IMR-90 (cell line): ENCODE measurements at regions not wholly inside any gene's neighbourhood (a gene's known extent, or its start where the extent isn't known, plus 50 kb on each side); places are given as distances from the start of the nearest gene placed in this dataset.

ENCODE experiments used
- ATAC-seq: fragments of 200-7000 bp; cut with Tn5 transposase; 2 replicates; pipeline ENCODE4 v1.9.1; 2020; ENCODE audit warnings: low read depth, mild to moderate bottlenecking, moderate library complexity
- BruUV-seq: library from RNA; stranded (reverse); fragments of 400-500 nt; replicated peaks from 2 replicates; lab custom pipeline; 2021; lab: Mats Ljungman, UMichigan
- CTCF ChIA-PET: fragments of 300-600 bp; formaldehyde crosslinking; extraction: SDS; loops from one replicate; lab custom pipeline; 2021; ENCODE audit warnings: antibody characterized with exemption; lab: Yijun Ruan, JAX
- POLR2A ChIA-PET: fragments of 300-600 bp; sonication (Branson Sonifier 250); formaldehyde crosslinking; loops from one replicate; lab custom pipeline; 2022; ENCODE audit warnings: antibody characterized with exemption; ENCODE audit not compliant: unreplicated experiment; lab: Charles Lee
- DNase-seq: peaks from one replicate; pipeline ENCODE4 v3.0.0; 2013
- H2AFZ ChIP-seq: replicated peaks from 2 replicates; pipeline ENCODE3; 2013; ENCODE audit warnings: low read length, mild to moderate bottlenecking; ENCODE audit not compliant: poor library complexity
- H2AK5ac ChIP-seq: 2 replicates; pipeline ENCODE4 v1.6.1; 2013; ENCODE audit warnings: low read depth, low read length, inconsistent platforms
- H2AK9ac ChIP-seq: replicated peaks from 2 replicates; pipeline ENCODE3; 2013; ENCODE audit warnings: mild to moderate bottlenecking, low read depth, low read length, moderate library complexity; ENCODE audit not compliant: poor library complexity
- H2BK120ac ChIP-seq: 2 replicates; pipeline ENCODE4 v1.6.1; 2013; ENCODE audit warnings: low read depth, low read length, inconsistent platforms
- H2BK15ac ChIP-seq: 3 replicates; pipeline ENCODE4 v1.6.1; 2013; ENCODE audit warnings: low read depth, low read length, inconsistent platforms
- H2BK20ac ChIP-seq: 2 replicates; pipeline ENCODE4 v1.6.1; 2013; ENCODE audit warnings: low read depth, mild to moderate bottlenecking, inconsistent platforms, low read length, moderate library complexity
- H2BK5ac ChIP-seq: 2 replicates; pipeline ENCODE4 v1.6.1; 2013; ENCODE audit warnings: mild to moderate bottlenecking, low read depth, low read length, inconsistent platforms; ENCODE audit not compliant: poor library complexity, severe bottlenecking
- H3K14ac ChIP-seq: replicated peaks from 2 replicates; pipeline ENCODE4 v1.6.1; 2013; ENCODE audit warnings: low read depth, low read length, inconsistent platforms
- H3K18ac ChIP-seq: 2 replicates; pipeline ENCODE4 v1.6.1; 2013; ENCODE audit warnings: low read depth, low read length, control low read depth
- H3K23ac ChIP-seq: 2 replicates; pipeline ENCODE4 v1.6.1; 2013; ENCODE audit warnings: low read depth, low read length, inconsistent platforms
- H3K27ac ChIP-seq: 2 replicates; pipeline ENCODE4 v1.5.1; 2013; ENCODE audit warnings: mild to moderate bottlenecking, control low read depth, low read length; ENCODE audit not compliant: insufficient read depth
- H3K27me3 ChIP-seq: 2 replicates; pipeline ENCODE4 v1.6.1; 2013; ENCODE audit warnings: low read length; ENCODE audit not compliant: control insufficient read depth, insufficient read depth
- H3K36me3 ChIP-seq: 2 replicates; pipeline ENCODE4 v1.6.1; 2013; ENCODE audit warnings: low read length, mixed read lengths; ENCODE audit not compliant: control insufficient read depth, insufficient read depth
- H3K4ac ChIP-seq: 2 replicates; pipeline ENCODE4 v1.6.1; 2013; ENCODE audit warnings: low read depth, low read length, inconsistent platforms
- H3K4me1 ChIP-seq: 2 replicates; pipeline ENCODE4 v1.6.1; 2013; ENCODE audit warnings: low read length, mixed read lengths; ENCODE audit not compliant: control insufficient read depth, insufficient read depth
- H3K4me2 ChIP-seq: 2 replicates; pipeline ENCODE4 v1.6.1; 2013; ENCODE audit warnings: low read depth, mild to moderate bottlenecking, control low read depth, low read length, moderate library complexity
- H3K4me3 ChIP-seq: 2 replicates; pipeline ENCODE4 v1.5.1; 2013; ENCODE audit warnings: low read depth, mild to moderate bottlenecking, control low read depth, low read length, moderate library complexity; ENCODE audit not compliant: insufficient read depth
- H3K56ac ChIP-seq: 2 replicates; pipeline ENCODE4 v1.6.1; 2013; ENCODE audit warnings: low read length, inconsistent platforms; ENCODE audit not compliant: insufficient read depth; ENCODE audit errors: extremely low read depth
- H3K79me1 ChIP-seq, 2 experiments: 2 replicates each; pipeline ENCODE4 v1.6.1; 2013; ENCODE audit warnings: low read length in 2 of 2, inconsistent platforms in 1 of 2, low read depth in 1 of 2
- H3K9ac ChIP-seq: 2 replicates; pipeline ENCODE4 v1.6.1; 2013; ENCODE audit warnings: low read depth, low read length, control low read depth
- H3K9me1 ChIP-seq: 2 replicates; pipeline ENCODE4 v1.6.1; 2013; ENCODE audit warnings: low read length, inconsistent platforms; ENCODE audit not compliant: insufficient read depth
- H3K9me3 ChIP-seq: 2 replicates; pipeline ENCODE4 v1.6.1; 2013; ENCODE audit warnings: low read length; ENCODE audit not compliant: control insufficient read depth, insufficient read depth
- H4K20me1 ChIP-seq: 2 replicates; pipeline ENCODE4 v1.6.1; 2013; ENCODE audit warnings: low read length, inconsistent platforms; ENCODE audit not compliant: insufficient read depth
- H4K5ac ChIP-seq: 2 replicates; pipeline ENCODE4 v1.6.1; 2013; ENCODE audit warnings: mild to moderate bottlenecking, low read depth, low read length, control low read depth
- H4K8ac ChIP-seq, 2 experiments: 2 replicates each; pipeline ENCODE4 v1.6.1; 2013; ENCODE audit warnings: low read depth in 2 of 2, low read length in 2 of 2, control low read depth in 1 of 2, inconsistent platforms in 1 of 2
- H4K91ac ChIP-seq: 2 replicates; pipeline ENCODE4 v1.6.1; 2013; ENCODE audit warnings: low read depth, low read length, inconsistent platforms; ENCODE audit not compliant: insufficient read depth
- BHLHE40 ChIP-seq: fragments of 150-350 bp; IDR thresholded peaks from 2 replicates; pipeline ENCODE4 v1.6.1; 2016; ENCODE audit warnings: mild to moderate bottlenecking, low read depth, low read length
- CHD1 ChIP-seq: IDR thresholded peaks from 2 replicates; pipeline ENCODE4 v1.6.1; 2012; ENCODE audit warnings: low read depth, low read length, improper control_type of control experiment
- FOS ChIP-seq: fragments of 150-350 bp; IDR thresholded peaks from 2 replicates; pipeline ENCODE4 v1.6.1; 2016; ENCODE audit warnings: low read depth, low read length
- MAFK ChIP-seq: IDR thresholded peaks from 2 replicates; pipeline ENCODE4 v1.6.1; 2012; ENCODE audit warnings: low read depth, low read length, improper control_type of control experiment
- NFE2L2 ChIP-seq: fragments of 150-350 bp; IDR thresholded peaks from 2 replicates; pipeline ENCODE4 v1.6.1; 2016; ENCODE audit warnings: low read depth, mild to moderate bottlenecking, low read length
- POLR2A ChIP-seq: IDR thresholded peaks from 2 replicates; pipeline ENCODE4 v1.6.1; 2012; ENCODE audit warnings: mild to moderate bottlenecking, low read depth, low read length
- RAD21 ChIP-seq: IDR thresholded peaks from 2 replicates; pipeline ENCODE4 v1.6.1; 2012; ENCODE audit warnings: low read length, improper control_type of control experiment
- RFX5 ChIP-seq: IDR thresholded peaks from 2 replicates; pipeline ENCODE4 v1.8.0; 2012; ENCODE audit warnings: low read depth, mild to moderate bottlenecking, low read length, moderate library complexity
- USF2 ChIP-seq: fragments of 150-350 bp; IDR thresholded peaks from 2 replicates; pipeline ENCODE4 v1.6.1; 2017; ENCODE audit warnings: mild to moderate bottlenecking, antibody characterized with exemption, low read length, low read depth
- WGBS, 2 experiments: methylation state at CpG; one replicate each; pipeline versions ENCODE4 v1.1.5 to v1.1.7; 2013; ENCODE audit warnings: missing lambda C conversion rate in 2 of 2; ENCODE audit not compliant: insufficient read length in 1 of 2; ENCODE audit errors: extremely low coverage in 2 of 2; 5-methylcytosine and 5-hydroxymethylcytosine counted together
- dilution Hi-C: fragments of 300-500 bp; cut with HindIII; formaldehyde crosslinking; loops from one replicate; pipeline ENCODE4 v1.14.3; 2018; ENCODE audit warnings: low sequenced_read_pairs; ENCODE audit not compliant: unreplicated experiment
- in situ Hi-C: fragments of 300-500 bp; cut with MboI; formaldehyde crosslinking; loops from 3 replicates; pipeline ENCODE4 v1.14.3; 2019; ENCODE audit warnings: low sequenced_read_pairs, inconsistent platforms, mixed read lengths
- intact Hi-C: fragments of 100-400 bp; cut with micrococcal nuclease; formaldehyde crosslinking; loops from 2 replicates; pipeline ENCODE4 v1.10.0; 2022
- TF ChIP-seq, protein P1 (sequence below): conservative IDR thresholded peaks from 2 replicates; pipeline ENCODE4 v1.5.1; 2012; ENCODE audit warnings: mild to moderate bottlenecking, low read depth, low read length, improper control_type of control experiment
- TF ChIP-seq, protein P2 (sequence below): fragments of 150-350 bp; IDR thresholded peaks from 2 replicates; pipeline ENCODE4 v1.6.1; 2016; ENCODE audit warnings: low read depth, mild to moderate bottlenecking, low read length, moderate library complexity, borderline replicate concordance

- no peak overlapping the region for H4K8ac ChIP-seq
- H2BK5ac ChIP-seq = no peak overlapping the region
- TF ChIP-seq, protein P1, sequence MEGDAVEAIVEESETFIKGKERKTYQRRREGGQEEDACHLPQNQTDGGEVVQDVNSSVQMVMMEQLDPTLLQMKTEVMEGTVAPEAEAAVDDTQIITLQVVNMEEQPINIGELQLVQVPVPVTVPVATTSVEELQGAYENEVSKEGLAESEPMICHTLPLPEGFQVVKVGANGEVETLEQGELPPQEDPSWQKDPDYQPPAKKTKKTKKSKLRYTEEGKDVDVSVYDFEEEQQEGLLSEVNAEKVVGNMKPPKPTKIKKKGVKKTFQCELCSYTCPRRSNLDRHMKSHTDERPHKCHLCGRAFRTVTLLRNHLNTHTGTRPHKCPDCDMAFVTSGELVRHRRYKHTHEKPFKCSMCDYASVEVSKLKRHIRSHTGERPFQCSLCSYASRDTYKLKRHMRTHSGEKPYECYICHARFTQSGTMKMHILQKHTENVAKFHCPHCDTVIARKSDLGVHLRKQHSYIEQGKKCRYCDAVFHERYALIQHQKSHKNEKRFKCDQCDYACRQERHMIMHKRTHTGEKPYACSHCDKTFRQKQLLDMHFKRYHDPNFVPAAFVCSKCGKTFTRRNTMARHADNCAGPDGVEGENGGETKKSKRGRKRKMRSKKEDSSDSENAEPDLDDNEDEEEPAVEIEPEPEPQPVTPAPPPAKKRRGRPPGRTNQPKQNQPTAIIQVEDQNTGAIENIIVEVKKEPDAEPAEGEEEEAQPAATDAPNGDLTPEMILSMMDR = no peak
- TF ChIP-seq RFX5 = no peak
- TF ChIP-seq, protein P2, sequence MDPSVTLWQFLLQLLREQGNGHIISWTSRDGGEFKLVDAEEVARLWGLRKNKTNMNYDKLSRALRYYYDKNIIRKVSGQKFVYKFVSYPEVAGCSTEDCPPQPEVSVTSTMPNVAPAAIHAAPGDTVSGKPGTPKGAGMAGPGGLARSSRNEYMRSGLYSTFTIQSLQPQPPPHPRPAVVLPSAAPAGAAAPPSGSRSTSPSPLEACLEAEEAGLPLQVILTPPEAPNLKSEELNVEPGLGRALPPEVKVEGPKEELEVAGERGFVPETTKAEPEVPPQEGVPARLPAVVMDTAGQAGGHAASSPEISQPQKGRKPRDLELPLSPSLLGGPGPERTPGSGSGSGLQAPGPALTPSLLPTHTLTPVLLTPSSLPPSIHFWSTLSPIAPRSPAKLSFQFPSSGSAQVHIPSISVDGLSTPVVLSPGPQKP = no peak
- no peak for TF ChIP-seq CHD1
- no peak for TF ChIP-seq USF2
- no peak for TF ChIP-seq BHLHE40
- TF ChIP-seq NFE2L2 = no peak
- no peak for TF ChIP-seq FOS
- TF ChIP-seq RAD21 = no peak
- no peak for TF ChIP-seq POLR2A
- no peak for TF ChIP-seq MAFK
- no peaks in the 10 kb centered on the region for H3K79me1 ChIP-seq
- no peak overlapping the region for H3K4ac ChIP-seq
- in situ Hi-C loops = no loop called here
- H3K27ac ChIP-seq = no peak overlapping the region
- no CpG with 5 or more reads among the region's 1 CpG for WGBS, 2 experiments
- H3K9me3 ChIP-seq = no peaks in the 10 kb centered on the region
- H3K14ac ChIP-seq = no peak overlapping the region
- H3K23ac ChIP-seq = no peak overlapping the region
- no peak overlapping the region for H2AK9ac ChIP-seq
- H2BK15ac ChIP-seq = no peak overlapping the region
- H4K5ac ChIP-seq = no peak overlapping the region
- H3K18ac ChIP-seq = no peak overlapping the region
- no peaks in the 10 kb centered on the region for H4K20me1 ChIP-seq
- no peak for DNase-seq
- no peak overlapping the region for H4K91ac ChIP-seq
- H3K4me1 ChIP-seq = no peaks in the 10 kb centered on the region
- H2AFZ ChIP-seq = no peak overlapping the region
- no TSS peak for BruUV-seq
- intact Hi-C loops = no loop called here
- no peaks in the 10 kb centered on the region for H3K36me3 ChIP-seq
- no peak for ATAC-seq
- CTCF ChIA-PET = interaction anchor here (0.6 kb wide), 1 partner anchor 286 kb away, joined by 3 read pairs; no protein-coding TSS in a partner anchor
- no peak overlapping the region for H3K4me2 ChIP-seq
- H2BK120ac ChIP-seq = no peak overlapping the region
- POLR2A ChIA-PET = no interaction called here
- H2AK5ac ChIP-seq = no peak overlapping the region
- no peak overlapping the region for H3K9ac ChIP-seq
- no peak overlapping the region for H3K56ac ChIP-seq
- H3K4me3 ChIP-seq = no peak overlapping the region
- H3K9me1 ChIP-seq = no peaks in the 10 kb centered on the region
- H2BK20ac ChIP-seq = no peak overlapping the region
- no peaks in the 10 kb centered on the region for H3K27me3 ChIP-seq
- dilution Hi-C loops = no loop called here
These were observed 175.1 kb upstream of the GRID2 start for GRCh38 chr4:92128676-92129075.
